ENCODE measurements at regions not wholly inside any gene's neighbourhood (a gene's known extent, or its start where the extent isn't known, plus 50 kb on each side); places are given as distances from the start of the nearest gene placed in this dataset.

- no peaks in the 10 kb centered on the region for H3K4me1 ChIP-seq (ENCODE audit: insufficient read depth, low read length, poor library complexity, severe bottlenecking)
- no peak overlapping the region for H2AFZ ChIP-seq (ENCODE audit: low read length)
- no peaks in the 10 kb centered on the region for H4K20me1 ChIP-seq (ENCODE audit: insufficient read depth, low read length, poor library complexity, severe bottlenecking)
- no peak overlapping the region for H3K4me2 ChIP-seq (ENCODE audit: low read depth, low read length, poor library complexity, severe bottlenecking)
- H3K36me3 ChIP-seq (ENCODE audit: insufficient read depth, low read length): no peaks in the 10 kb centered on the region
- no peaks in the 10 kb centered on the region for H3K9me3 ChIP-seq (ENCODE audit: insufficient read depth, low read depth, low read length)
- no peak overlapping the region for H3K4me3 ChIP-seq (ENCODE audit: low read length, poor library complexity, severe bottlenecking)
- no peaks in the 10 kb centered on the region for H3F3A ChIP-seq (ENCODE audit: low read depth)
- no peak for TF ChIP-seq CTCF (conservative IDR thresholded peaks at IDR 0.05; ENCODE audit: low read length)
- TF ChIP-seq EZH2phosphoT487 (IDR thresholded peaks at IDR 0.05; ENCODE audit: borderline replicate concordance): no peak
- H3K27me3 ChIP-seq (ENCODE audit: insufficient read depth, low read length, poor library complexity, severe bottlenecking): no peaks in the 10 kb centered on the region
- H3K9ac ChIP-seq (ENCODE audit: low read depth, low read length, poor library complexity, severe bottlenecking): no peak overlapping the region
- H3K79me2 ChIP-seq (ENCODE audit: insufficient read depth, low read length): no peaks in the 10 kb centered on the region
- no peaks in the 10 kb centered on the region for H3K9me2 ChIP-seq (replicated peaks; ENCODE audit: low read depth, low read length)
Observed at GRCh38 chrX:117808426-117808825, 308.2 kb downstream of the KLHL13 start.

- no peak overlapping the region for H3K9ac ChIP-seq (ENCODE audit: low read depth, low read length, poor library complexity, severe bottlenecking)
- H3K79me2 ChIP-seq (ENCODE audit: insufficient read depth, low read length): no peaks in the 10 kb centered on the region
- H4K20me1 ChIP-seq (ENCODE audit: insufficient read depth, low read length, poor library complexity, severe bottlenecking): no peaks in the 10 kb centered on the region
- H3K4me3 ChIP-seq (ENCODE audit: low read length, poor library complexity, severe bottlenecking): no peak overlapping the region
- H3K27me3 ChIP-seq (ENCODE audit: insufficient read depth, low read length, poor library complexity, severe bottlenecking): no peaks in the 10 kb centered on the region
- H3K4me2 ChIP-seq (ENCODE audit: low read depth, low read length, poor library complexity, severe bottlenecking): no peak overlapping the region
- H3K4me1 ChIP-seq (ENCODE audit: insufficient read depth, low read length, poor library complexity, severe bottlenecking): no peaks in the 10 kb centered on the region
- H3F3A ChIP-seq (ENCODE audit: low read depth): no peaks in the 10 kb centered on the region
- TF ChIP-seq EZH2phosphoT487 (IDR thresholded peaks at IDR 0.05; ENCODE audit: borderline replicate concordance) (no peak), CTCF (conservative IDR thresholded peaks at IDR 0.05; ENCODE audit: low read length) (no peak)
- no peak overlapping the region for H2AFZ ChIP-seq (ENCODE audit: low read length)
- no peaks in the 10 kb centered on the region for H3K9me2 ChIP-seq (replicated peaks; ENCODE audit: low read depth, low read length)
- H3K9me3 ChIP-seq (ENCODE audit: insufficient read depth, low read depth, low read length): no peaks in the 10 kb centered on the region
- no peaks in the 10 kb centered on the region for H3K36me3 ChIP-seq (ENCODE audit: insufficient read depth, low read length)
Observed at GRCh38 chrX:117803463-117803862, 313.1 kb downstream of the KLHL13 start.

- no peaks in the 10 kb centered on the region for H4K20me1 ChIP-seq (ENCODE audit: insufficient read depth, low read length, poor library complexity, severe bottlenecking)
- no peaks in the 10 kb centered on the region for H3K36me3 ChIP-seq (ENCODE audit: insufficient read depth, low read length)
- no peaks in the 10 kb centered on the region for H3F3A ChIP-seq (ENCODE audit: low read depth)
- no peaks in the 10 kb centered on the region for H3K4me1 ChIP-seq (ENCODE audit: insufficient read depth, low read length, poor library complexity, severe bottlenecking)
- H2AFZ ChIP-seq (ENCODE audit: low read length): no peak overlapping the region
- no peak for TF ChIP-seq CTCF (conservative IDR thresholded peaks at IDR 0.05; ENCODE audit: low read length)
- TF ChIP-seq EZH2phosphoT487 (IDR thresholded peaks at IDR 0.05; ENCODE audit: borderline replicate concordance): no peak
- H3K4me3 ChIP-seq (ENCODE audit: low read length, poor library complexity, severe bottlenecking): no peak overlapping the region
- H3K79me2 ChIP-seq (ENCODE audit: insufficient read depth, low read length): no peaks in the 10 kb centered on the region
- no peaks in the 10 kb centered on the region for H3K9me3 ChIP-seq (ENCODE audit: insufficient read depth, low read depth, low read length)
- no peaks in the 10 kb centered on the region for H3K9me2 ChIP-seq (replicated peaks; ENCODE audit: low read depth, low read length)
- H3K4me2 ChIP-seq (ENCODE audit: low read depth, low read length, poor library complexity, severe bottlenecking): no peak overlapping the region
- no peak overlapping the region for H3K9ac ChIP-seq (ENCODE audit: low read depth, low read length, poor library complexity, severe bottlenecking)
- H3K27me3 ChIP-seq (ENCODE audit: insufficient read depth, low read length, poor library complexity, severe bottlenecking): no peaks in the 10 kb centered on the region
Observed at GRCh38 chrX:117788339-117788738, 328.3 kb downstream of the KLHL13 start.
